Natural killer cell (primary cell): ENCODE measurements at regions not wholly inside any gene's neighbourhood (a gene's known extent, or its start where the extent isn't known, plus 50 kb on each side); places are given as distances from the start of the nearest gene placed in this dataset.
"Not testable (repeated sequence)": the region's sequence is repeated elsewhere in the genome, so short reads cannot be mapped to it uniquely, and the experiment has no call there.

Experiments used
- ATAC-seq, 3 donors: fragments of 150-1000 bp in 2 of 3; fragments of 200-7000 bp in 1 of 3; cut with Tn5 transposase; 1 replicate in 1 of 3; 2 replicates in 2 of 3; pipeline ENCODE4 v1.10.0; 2021; ENCODE audit warnings: mild to moderate bottlenecking in 2 of 3, moderate library complexity in 2 of 3
- DNase-seq, 2 donors: peaks; one replicate each; pipeline versions ENCODE4 v3.0.0 to v3.0.0-alpha.2; 2013 to 2021; ENCODE audit warnings: mixed read lengths in 1 of 2
- H3K27ac ChIP-seq: one replicate; pipeline ENCODE4 v1.5.1; 2013; ENCODE audit warnings: mild to moderate bottlenecking, low read length
- H3K27me3 ChIP-seq: one replicate; pipeline ENCODE4 v1.6.1; 2013; ENCODE audit warnings: low read length; ENCODE audit not compliant: control insufficient read depth, insufficient read depth
- H3K36me3 ChIP-seq: one replicate; pipeline ENCODE4 v1.6.1; 2013; ENCODE audit warnings: low read length; ENCODE audit not compliant: control insufficient read depth, insufficient read depth
- H3K4me1 ChIP-seq: one replicate; pipeline ENCODE4 v1.6.1; 2013; ENCODE audit warnings: low read length; ENCODE audit not compliant: control insufficient read depth, insufficient read depth
- H3K4me3 ChIP-seq: one replicate; pipeline ENCODE4 v1.5.1; 2013; ENCODE audit warnings: low read length
- H3K9me3 ChIP-seq: one replicate; pipeline ENCODE4 v1.6.1; 2013; ENCODE audit warnings: low read length; ENCODE audit not compliant: control insufficient read depth, insufficient read depth
- H3K27ac Mint-ChIP-seq, 2 donors: one replicate each; pipeline ENCODE4 v1.8.0; 2022; ENCODE audit warnings: mild to moderate bottlenecking in 2 of 2, mixed read lengths in 2 of 2, moderate library complexity in 1 of 2
- H3K27me3 Mint-ChIP-seq, 2 donors: one replicate each; pipeline ENCODE4 v1.8.0; 2022; ENCODE audit warnings: low read depth in 2 of 2, mixed read lengths in 2 of 2
- H3K36me3 Mint-ChIP-seq: one replicate; pipeline ENCODE4 v1.8.0; 2022; ENCODE audit warnings: mixed read lengths
- H3K4me1 Mint-ChIP-seq, 2 donors: one replicate each; pipeline ENCODE4 v1.8.0; 2022; ENCODE audit warnings: mixed read lengths in 2 of 2
- H3K4me3 Mint-ChIP-seq: one replicate; pipeline ENCODE4 v1.8.0; 2022; ENCODE audit warnings: mild to moderate bottlenecking, moderate library complexity, mixed read lengths
- H3K9me3 Mint-ChIP-seq, 2 donors: one replicate each; pipeline ENCODE4 v1.8.0; 2022; ENCODE audit warnings: mixed read lengths in 2 of 2
- WGBS: methylation state at CpG from one replicate; pipeline ENCODE4 v1.1.7; 2013; ENCODE audit warnings: missing lambda C conversion rate; ENCODE audit not compliant: insufficient coverage; 5-methylcytosine and 5-hydroxymethylcytosine counted together
- intact Hi-C: fragments of 100-400 bp; cut with micrococcal nuclease; formaldehyde crosslinking; loops from one replicate; pipeline ENCODE4 v1.14.2; 2022
- TF ChIP-seq, protein P1 (sequence below): fragments of 200-600 bp; IDR thresholded peaks from one replicate; pipeline ENCODE4 v1.8.0; 2022; ENCODE audit warnings: antibody characterized with exemption

DNA sequence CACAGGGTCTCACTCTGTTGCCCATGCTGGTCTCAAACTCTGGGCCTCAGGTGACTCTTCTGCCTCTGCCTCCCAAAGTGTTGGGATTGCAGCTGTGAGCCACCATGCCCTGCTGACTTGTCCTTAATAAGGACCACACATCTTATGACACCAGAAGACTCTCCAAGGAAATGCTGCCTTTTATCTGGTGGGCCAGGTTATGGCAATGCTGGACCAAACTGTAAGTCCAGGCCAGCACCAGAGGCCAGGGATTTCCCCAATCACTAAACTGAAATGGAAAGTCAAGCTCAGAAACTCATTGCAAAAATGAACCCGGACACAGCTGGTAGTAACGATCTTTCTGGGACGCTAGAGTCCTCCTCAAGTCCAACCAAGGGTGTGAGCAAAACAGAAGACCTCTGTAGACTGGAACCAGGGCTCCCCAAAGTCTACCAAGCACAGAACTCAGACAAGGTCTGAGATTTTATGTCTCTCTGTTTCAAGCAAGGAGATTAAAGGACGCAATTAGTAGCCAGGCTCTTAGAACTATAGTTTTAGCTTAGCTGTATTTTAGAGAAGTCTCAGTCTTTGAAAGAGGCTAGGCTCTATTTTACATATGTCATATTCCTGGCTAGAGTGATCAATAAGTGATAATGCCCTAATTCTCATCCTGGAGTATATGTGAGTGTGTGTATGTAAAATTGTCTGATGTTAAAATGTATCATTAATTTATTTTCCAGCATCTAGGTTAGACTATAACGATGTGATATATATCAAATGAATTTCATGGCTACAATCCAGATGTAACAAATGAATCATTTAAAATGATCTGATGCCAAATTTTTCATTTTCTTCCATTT is 74.0 kb upstream of the ITGB1 start:
- H3K27ac Mint-ChIP-seq = no peak overlapping the region
- Histone ChIP-seq H3K4me1 (peaks cover 3% of the 10 kb centered on the region), H3K9me3 (no peaks in the 10 kb centered on the region), H3K36me3 (no peaks in the 10 kb centered on the region), H3K27me3 (no peaks in the 10 kb centered on the region), H3K27ac (no peak overlapping the region), H3K4me3 (no peak overlapping the region)
- no peaks in the 10 kb centered on the region for H3K9me3 Mint-ChIP-seq
- 87% methylated on average over 5 of the region's 5 CpGs for WGBS
- TF ChIP-seq, protein P1, sequence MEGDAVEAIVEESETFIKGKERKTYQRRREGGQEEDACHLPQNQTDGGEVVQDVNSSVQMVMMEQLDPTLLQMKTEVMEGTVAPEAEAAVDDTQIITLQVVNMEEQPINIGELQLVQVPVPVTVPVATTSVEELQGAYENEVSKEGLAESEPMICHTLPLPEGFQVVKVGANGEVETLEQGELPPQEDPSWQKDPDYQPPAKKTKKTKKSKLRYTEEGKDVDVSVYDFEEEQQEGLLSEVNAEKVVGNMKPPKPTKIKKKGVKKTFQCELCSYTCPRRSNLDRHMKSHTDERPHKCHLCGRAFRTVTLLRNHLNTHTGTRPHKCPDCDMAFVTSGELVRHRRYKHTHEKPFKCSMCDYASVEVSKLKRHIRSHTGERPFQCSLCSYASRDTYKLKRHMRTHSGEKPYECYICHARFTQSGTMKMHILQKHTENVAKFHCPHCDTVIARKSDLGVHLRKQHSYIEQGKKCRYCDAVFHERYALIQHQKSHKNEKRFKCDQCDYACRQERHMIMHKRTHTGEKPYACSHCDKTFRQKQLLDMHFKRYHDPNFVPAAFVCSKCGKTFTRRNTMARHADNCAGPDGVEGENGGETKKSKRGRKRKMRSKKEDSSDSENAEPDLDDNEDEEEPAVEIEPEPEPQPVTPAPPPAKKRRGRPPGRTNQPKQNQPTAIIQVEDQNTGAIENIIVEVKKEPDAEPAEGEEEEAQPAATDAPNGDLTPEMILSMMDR = no peak
- H3K36me3 Mint-ChIP-seq = no peaks in the 10 kb centered on the region
- peaks cover 0 to 6% of the 10 kb centered on the region in 2 donors for H3K27me3 Mint-ChIP-seq
- H3K4me3 Mint-ChIP-seq = no peak overlapping the region
- ATAC-seq (no peak), DNase-seq (no peak)
- intact Hi-C loops = no loop called here
- H3K4me1 Mint-ChIP-seq = peaks cover under 1% of the 10 kb centered on the region in 2 donors

DNA sequence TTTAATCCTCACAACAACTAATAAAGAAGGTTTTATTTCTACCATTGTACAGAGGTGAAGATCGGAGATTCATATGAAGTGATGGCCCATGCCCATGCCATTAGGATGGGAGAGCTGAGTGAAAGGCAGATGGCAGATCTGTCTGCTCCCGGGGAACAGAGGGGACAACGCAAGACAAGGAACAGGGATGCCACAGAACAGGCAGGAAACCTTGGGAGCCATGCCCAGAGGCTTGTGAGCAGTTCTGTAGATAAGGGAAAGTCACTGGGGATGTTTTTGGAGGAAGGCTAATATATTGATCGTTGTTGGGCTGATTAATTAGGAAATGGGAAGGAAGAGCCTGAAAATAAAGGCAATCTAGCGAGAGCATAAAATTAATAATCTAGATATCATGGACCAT is 73.1 kb upstream of the ITGB1 start:
- H3K27ac Mint-ChIP-seq = no peak overlapping the region
- peaks cover 3% of the 10 kb centered on the region for H3K4me1 ChIP-seq
- ATAC-seq (no peak), DNase-seq (no peak)
- no peaks in the 10 kb centered on the region for H3K27me3 ChIP-seq
- H3K4me3 Mint-ChIP-seq = no peak overlapping the region
- no peak overlapping the region for H3K4me3 ChIP-seq
- intact Hi-C loops = no loop called here
- no peaks in the 10 kb centered on the region for H3K36me3 ChIP-seq
- no peaks in the 10 kb centered on the region for H3K9me3 ChIP-seq
- no peaks in the 10 kb centered on the region for H3K36me3 Mint-ChIP-seq
- peaks cover 0 to 6% of the 10 kb centered on the region in 2 donors for H3K27me3 Mint-ChIP-seq
- no peaks in the 10 kb centered on the region for H3K9me3 Mint-ChIP-seq
- no peak overlapping the region for H3K27ac ChIP-seq
- TF ChIP-seq, protein P1 = no peak
- H3K4me1 Mint-ChIP-seq = peaks cover 9% of the 10 kb centered on the region in 2 donors
- WGBS = 95% methylated on average over 5 of the region's 5 CpGs

DNA sequence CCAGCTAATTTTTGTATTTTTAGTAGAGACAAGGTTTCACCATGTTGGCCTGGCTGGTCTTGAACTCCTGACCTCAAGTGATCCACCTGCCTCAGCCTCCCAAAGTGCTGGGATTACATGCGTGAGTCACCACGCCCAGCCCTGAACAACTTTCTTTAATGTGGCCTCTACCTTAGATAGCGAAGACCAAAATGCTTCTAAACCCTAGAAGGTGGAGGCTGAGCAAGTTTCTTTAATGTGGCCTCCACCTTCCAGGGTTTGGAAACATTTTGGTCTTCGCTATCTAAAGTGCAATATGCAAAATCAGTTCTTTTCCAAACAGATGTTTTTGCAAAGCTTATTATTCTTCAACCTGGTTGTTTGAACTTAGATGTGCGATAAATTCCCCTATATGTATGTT is 70.5 kb upstream of the ITGB1 start:
- H3K4me1 ChIP-seq = peaks cover 18% of the 10 kb centered on the region
- ATAC-seq, H3K27ac Mint-ChIP-seq, H3K9me3 Mint-ChIP-seq, H3K27me3 ChIP-seq, H3K9me3 ChIP-seq, H3K36me3 ChIP-seq, H3K36me3 Mint-ChIP-seq, H3K4me3 ChIP-seq, intact Hi-C loops, H3K27me3 Mint-ChIP-seq, H3K27ac ChIP-seq, H3K4me3 Mint-ChIP-seq: not testable (repeated sequence)
- WGBS = 68% methylated on average over 4 of the region's 5 CpGs
- H3K4me1 Mint-ChIP-seq = peaks cover 32% of the 10 kb centered on the region in 2 donors
- peak in 1 of 2 donors; percentile 66 for DNase-seq

DNA sequence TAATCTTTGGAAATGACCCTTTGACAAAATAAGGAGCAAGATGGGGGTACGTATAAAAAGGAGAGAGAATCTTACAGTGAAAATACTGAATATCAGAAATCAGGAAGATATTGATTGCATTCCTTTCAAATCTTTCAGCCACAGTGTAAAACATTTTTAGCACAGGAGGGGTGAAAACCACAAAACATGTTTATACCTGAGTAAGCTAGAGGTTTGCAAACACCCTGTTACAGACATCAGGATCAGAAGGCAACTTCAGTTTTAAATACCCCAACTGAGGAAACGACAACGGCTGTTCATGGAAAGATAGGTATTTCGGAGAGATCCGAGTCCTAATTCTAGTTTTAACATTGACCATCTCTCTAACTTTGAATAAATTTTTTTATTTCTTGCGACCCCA is 69.1 kb upstream of the ITGB1 start:
- H3K4me1 Mint-ChIP-seq = peaks cover 32% of the 10 kb centered on the region in 2 donors
- peaks cover 0 to 6% of the 10 kb centered on the region in 2 donors for H3K27me3 Mint-ChIP-seq
- Histone ChIP-seq H3K9me3 (no peaks in the 10 kb centered on the region), H3K36me3 (no peaks in the 10 kb centered on the region), H3K4me1 (peaks cover 18% of the 10 kb centered on the region), H3K4me3 (no peak overlapping the region), H3K27ac (no peak overlapping the region), H3K27me3 (no peaks in the 10 kb centered on the region)
- no peaks in the 10 kb centered on the region for H3K36me3 Mint-ChIP-seq
- intact Hi-C loops = no loop called here
- H3K4me3 Mint-ChIP-seq = no peak overlapping the region
- 95% methylated on average over 6 of the region's 6 CpGs for WGBS
- ATAC-seq = no peak
- TF ChIP-seq, protein P1 = no peak
- no peak for DNase-seq
- H3K27ac Mint-ChIP-seq = no peak overlapping the region
- H3K9me3 Mint-ChIP-seq = no peaks in the 10 kb centered on the region
